HG02678 (cell line): ENCODE measurements at regions not wholly inside any gene's neighbourhood (a gene's known extent, or its start where the extent isn't known, plus 50 kb on each side); places are given as distances from the start of the nearest gene placed in this dataset.

Source experiments
- ATAC-seq: cut with Tn5 transposase; IDR thresholded peaks from one replicate; pipeline ENCODE4 v1.9.1; 2021; ENCODE audit warnings: mild to moderate bottlenecking, moderate library complexity; ENCODE audit not compliant: unreplicated experiment

- ATAC-seq, result no peak
These were observed 469.0 kb upstream of the SALL3 start for GRCh38 chr18:78510636-78511035.

- ATAC-seq, result no peak
These were observed 467.7 kb upstream of the SALL3 start for GRCh38 chr18:78511666-78512601.

GRCh38 chr18:78514910-78515670 lies 464.5 kb upstream of the SALL3 start:
- ATAC-seq, result no peak

- no peak for ATAC-seq
These were observed 462.3 kb upstream of the SALL3 start for GRCh38 chr18:78517328-78517727.

- no peak for ATAC-seq
These were observed 461.6 kb upstream of the SALL3 start for GRCh38 chr18:78517973-78518372.

GRCh38 chr18:78518805-78519204 lies 460.8 kb upstream of the SALL3 start:
- no peak for ATAC-seq

- ATAC-seq, result no peak
These were observed 460.1 kb upstream of the SALL3 start for GRCh38 chr18:78519394-78520062.

GRCh38 chr18:78521136-78521535 lies 458.5 kb upstream of the SALL3 start:
- ATAC-seq, result no peak

- no peak for ATAC-seq
These were observed 457.9 kb upstream of the SALL3 start for GRCh38 chr18:78521744-78522143.

- ATAC-seq, result no peak
These were observed 457.1 kb upstream of the SALL3 start for GRCh38 chr18:78522507-78522906.

- no peak for ATAC-seq
These were observed 455.8 kb upstream of the SALL3 start for GRCh38 chr18:78523850-78524249.

- ATAC-seq, result no peak
These were observed 454.1 kb upstream of the SALL3 start for GRCh38 chr18:78525366-78526111.

- no peak for ATAC-seq
These were observed 453.3 kb upstream of the SALL3 start for GRCh38 chr18:78526275-78526674.

- ATAC-seq, result no peak
These were observed 452.5 kb upstream of the SALL3 start for GRCh38 chr18:78526923-78527711.

GRCh38 chr18:78527984-78528383 lies 451.6 kb upstream of the SALL3 start:
- ATAC-seq, result no peak

- no peak for ATAC-seq
These were observed 451.0 kb upstream of the SALL3 start for GRCh38 chr18:78528411-78529258.

GRCh38 chr18:78531637-78532036 lies 448.0 kb upstream of the SALL3 start:
- ATAC-seq, result no peak

- ATAC-seq, result no peak
These were observed 440.8 kb upstream of the SALL3 start for GRCh38 chr18:78538669-78539440.
